ENCODE measurements at regions not wholly inside any gene's neighbourhood (a gene's known extent, or its start where the extent isn't known, plus 50 kb on each side); places are given as distances from the start of the nearest gene placed in this dataset.

GRCh38 chr1:87220993-87221392, 107.7 kb upstream of the LMO4 start:
- H3K27ac ChIP-seq (ENCODE audit: low read depth in 1 of 3, low read length in 2 of 3): no peak overlapping the region
- no peak for DNase-seq
- no peaks in the 10 kb centered on the region for H3K27me3 ChIP-seq (ENCODE audit: control insufficient read depth in 3 of 3, insufficient read depth in 3 of 3, low read length in 3 of 3)
- WGBS, 3 donors: 89 to 97% (median 93%) methylated on average over 1 of the region's 1 CpG
- H3K9me3 ChIP-seq (ENCODE audit: control insufficient read depth in 2 of 2, insufficient read depth in 1 of 2, low read depth in 1 of 2, low read length in 1 of 2): peaks cover 0 to 5% of the 10 kb centered on the region in 2 donors
- H3K36me3 ChIP-seq (ENCODE audit: control insufficient read depth in 3 of 3, insufficient read depth in 2 of 3, low read depth in 1 of 3, low read length in 3 of 3): no peaks in the 10 kb centered on the region
- no peak for FAIRE-seq
- peaks cover 0 to 1% (median 0%) of the 10 kb centered on the region in 3 donors for H3K4me1 ChIP-seq (ENCODE audit: control insufficient read depth in 3 of 3, insufficient read depth in 2 of 3, low read depth in 1 of 3, low read length in 2 of 3)
- no peak overlapping the region for H3K4me3 ChIP-seq (ENCODE audit: low read depth in 1 of 3, low read length in 3 of 3)

DNA sequence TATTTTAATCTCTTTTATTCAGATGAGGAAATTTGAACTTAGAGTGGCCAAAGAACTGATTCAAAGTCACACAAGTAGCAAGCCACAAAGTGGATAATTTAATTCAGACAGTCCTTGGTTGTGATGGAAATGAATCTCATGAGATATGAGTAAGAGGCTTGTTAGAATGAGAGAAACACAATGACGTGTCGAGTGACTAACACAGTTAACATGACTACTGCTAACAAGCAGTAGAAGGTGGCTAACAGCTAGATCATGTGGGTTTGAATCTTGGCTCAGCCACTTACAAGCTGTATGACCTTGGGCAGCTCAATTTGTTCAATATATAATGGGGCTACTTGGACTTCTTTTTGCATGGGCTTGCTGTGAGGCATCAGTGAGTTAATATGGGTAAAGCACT, 104.5 kb upstream of the LMO4 start:
- FAIRE-seq: no peak
- WGBS, 3 donors: 56 to 88% (median 79%) methylated on average over 2 of the region's 2 CpGs
- Histone ChIP-seq H3K9me3 (ENCODE audit: control insufficient read depth in 2 of 2, insufficient read depth in 1 of 2, low read depth in 1 of 2, low read length in 1 of 2) (no peaks in the 10 kb centered on the region), H3K36me3 (ENCODE audit: control insufficient read depth in 3 of 3, insufficient read depth in 2 of 3, low read depth in 1 of 3, low read length in 3 of 3) (no peaks in the 10 kb centered on the region), H3K27me3 (ENCODE audit: control insufficient read depth in 3 of 3, insufficient read depth in 3 of 3, low read length in 3 of 3) (no peaks in the 10 kb centered on the region), H3K4me3 (ENCODE audit: low read depth in 1 of 3, low read length in 3 of 3) (no peak overlapping the region), H3K4me1 (ENCODE audit: control insufficient read depth in 3 of 3, insufficient read depth in 2 of 3, low read depth in 1 of 3, low read length in 2 of 3) (peaks cover 0 to 4% (median 2%) of the 10 kb centered on the region in 3 donors), H3K27ac (ENCODE audit: low read depth in 1 of 3, low read length in 2 of 3) (no peak overlapping the region)
- no peak for DNase-seq

DNA sequence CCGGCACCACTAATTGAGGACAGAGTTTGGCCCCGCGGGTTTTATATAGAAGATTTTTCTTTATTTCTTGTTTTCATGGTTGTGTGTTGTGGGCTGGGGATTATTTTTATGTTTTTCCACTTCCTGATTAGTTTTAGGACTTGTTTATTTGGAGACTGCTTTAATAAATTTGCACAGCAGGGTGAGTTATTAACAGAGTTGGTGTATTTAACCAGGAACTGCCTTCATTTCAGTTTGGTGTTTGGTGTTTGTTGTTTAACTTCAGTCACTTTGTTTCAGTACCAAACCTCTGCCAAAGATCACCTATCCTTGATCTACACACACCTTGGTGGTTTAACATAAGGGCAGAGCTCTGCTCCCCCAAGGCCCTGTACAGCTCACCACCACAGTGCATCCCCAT, 103.5 kb upstream of the LMO4 start:
- no peak for FAIRE-seq

GRCh38 chr1:87226341-87226760, 102.3 kb upstream of the LMO4 start:
- no peak overlapping the region for H3K4me3 ChIP-seq (ENCODE audit: low read depth in 1 of 3, low read length in 3 of 3)
- no peaks in the 10 kb centered on the region for H3K36me3 ChIP-seq (ENCODE audit: control insufficient read depth in 3 of 3, insufficient read depth in 2 of 3, low read depth in 1 of 3, low read length in 3 of 3)
- peaks cover 0 to 4% (median 2%) of the 10 kb centered on the region in 3 donors for H3K4me1 ChIP-seq (ENCODE audit: control insufficient read depth in 3 of 3, insufficient read depth in 2 of 3, low read depth in 1 of 3, low read length in 2 of 3)
- H3K27me3 ChIP-seq (ENCODE audit: control insufficient read depth in 3 of 3, insufficient read depth in 3 of 3, low read length in 3 of 3): no peaks in the 10 kb centered on the region
- no peak for FAIRE-seq
- DNase-seq: peak; percentile 67 to 77
- 14 to 41% (median 31%) methylated on average over 8 of the region's 8 CpGs for WGBS, 3 donors
- peak overlapping the region in 1 of 3 donors; percentile 64 for H3K27ac ChIP-seq (ENCODE audit: low read depth in 1 of 3, low read length in 2 of 3)
- H3K9me3 ChIP-seq (ENCODE audit: control insufficient read depth in 2 of 2, insufficient read depth in 1 of 2, low read depth in 1 of 2, low read length in 1 of 2): no peaks in the 10 kb centered on the region

More for the DNA sequence above, 103.5 kb upstream of the LMO4 start:
- WGBS, 3 donors: 91 to 98% (median 97%) methylated on average over 3 of the region's 3 CpGs
- no peaks in the 10 kb centered on the region for H3K9me3 ChIP-seq (ENCODE audit: control insufficient read depth in 2 of 2, insufficient read depth in 1 of 2, low read depth in 1 of 2, low read length in 1 of 2)
- no peak overlapping the region for H3K27ac ChIP-seq (ENCODE audit: low read depth in 1 of 3, low read length in 2 of 3)
- no peaks in the 10 kb centered on the region for H3K36me3 ChIP-seq (ENCODE audit: control insufficient read depth in 3 of 3, insufficient read depth in 2 of 3, low read depth in 1 of 3, low read length in 3 of 3)
- no peak overlapping the region for H3K4me3 ChIP-seq (ENCODE audit: low read depth in 1 of 3, low read length in 3 of 3)
- no peak for DNase-seq
- H3K4me1 ChIP-seq (ENCODE audit: control insufficient read depth in 3 of 3, insufficient read depth in 2 of 3, low read depth in 1 of 3, low read length in 2 of 3): peaks cover 0 to 4% (median 2%) of the 10 kb centered on the region in 3 donors
- H3K27me3 ChIP-seq (ENCODE audit: control insufficient read depth in 3 of 3, insufficient read depth in 3 of 3, low read length in 3 of 3): no peaks in the 10 kb centered on the region

- Histone ChIP-seq H3K4me1 (ENCODE audit: control insufficient read depth in 3 of 3, insufficient read depth in 2 of 3, low read depth in 1 of 3, low read length in 2 of 3) (peaks cover 0 to 4% (median 2%) of the 10 kb centered on the region in 3 donors), H3K9me3 (ENCODE audit: control insufficient read depth in 2 of 2, insufficient read depth in 1 of 2, low read depth in 1 of 2, low read length in 1 of 2) (peaks cover 0 to 4% of the 10 kb centered on the region in 2 donors), H3K27me3 (ENCODE audit: control insufficient read depth in 3 of 3, insufficient read depth in 3 of 3, low read length in 3 of 3) (no peaks in the 10 kb centered on the region), H3K4me3 (ENCODE audit: low read depth in 1 of 3, low read length in 3 of 3) (no peak overlapping the region), H3K36me3 (ENCODE audit: control insufficient read depth in 3 of 3, insufficient read depth in 2 of 3, low read depth in 1 of 3, low read length in 3 of 3) (no peaks in the 10 kb centered on the region), H3K27ac (ENCODE audit: low read depth in 1 of 3, low read length in 2 of 3) (no peak overlapping the region)
- DNase-seq: no peak
- 76 to 89% (median 81%) methylated on average over 3 of the region's 3 CpGs for whole genome bisulfite sequencing, 3 donors
- no peak for FAIRE-seq
Observed at GRCh38 chr1:87227651-87228050, 101.0 kb upstream of the LMO4 start.

GRCh38 chr1:87230501-87230900, 98.2 kb upstream of the LMO4 start:
- FAIRE-seq: no peak
- H3K36me3 ChIP-seq (ENCODE audit: control insufficient read depth in 3 of 3, insufficient read depth in 2 of 3, low read depth in 1 of 3, low read length in 3 of 3): no peaks in the 10 kb centered on the region
- DNase-seq: no peak
- peaks cover 0 to 4% of the 10 kb centered on the region in 2 donors for H3K9me3 ChIP-seq (ENCODE audit: control insufficient read depth in 2 of 2, insufficient read depth in 1 of 2, low read depth in 1 of 2, low read length in 1 of 2)
- no peak overlapping the region for H3K27ac ChIP-seq (ENCODE audit: low read depth in 1 of 3, low read length in 2 of 3)
- peaks cover 0 to 5% (median 0%) of the 10 kb centered on the region in 3 donors for H3K27me3 ChIP-seq (ENCODE audit: control insufficient read depth in 3 of 3, insufficient read depth in 3 of 3, low read length in 3 of 3)
- no peak overlapping the region for H3K4me3 ChIP-seq (ENCODE audit: low read depth in 1 of 3, low read length in 3 of 3)
- H3K4me1 ChIP-seq (ENCODE audit: control insufficient read depth in 3 of 3, insufficient read depth in 2 of 3, low read depth in 1 of 3, low read length in 2 of 3): peaks cover 0 to 4% (median 2%) of the 10 kb centered on the region in 3 donors
- 72 to 85% (median 83%) methylated on average over 2 of the region's 2 CpGs for WGBS, 3 donors

DNA sequence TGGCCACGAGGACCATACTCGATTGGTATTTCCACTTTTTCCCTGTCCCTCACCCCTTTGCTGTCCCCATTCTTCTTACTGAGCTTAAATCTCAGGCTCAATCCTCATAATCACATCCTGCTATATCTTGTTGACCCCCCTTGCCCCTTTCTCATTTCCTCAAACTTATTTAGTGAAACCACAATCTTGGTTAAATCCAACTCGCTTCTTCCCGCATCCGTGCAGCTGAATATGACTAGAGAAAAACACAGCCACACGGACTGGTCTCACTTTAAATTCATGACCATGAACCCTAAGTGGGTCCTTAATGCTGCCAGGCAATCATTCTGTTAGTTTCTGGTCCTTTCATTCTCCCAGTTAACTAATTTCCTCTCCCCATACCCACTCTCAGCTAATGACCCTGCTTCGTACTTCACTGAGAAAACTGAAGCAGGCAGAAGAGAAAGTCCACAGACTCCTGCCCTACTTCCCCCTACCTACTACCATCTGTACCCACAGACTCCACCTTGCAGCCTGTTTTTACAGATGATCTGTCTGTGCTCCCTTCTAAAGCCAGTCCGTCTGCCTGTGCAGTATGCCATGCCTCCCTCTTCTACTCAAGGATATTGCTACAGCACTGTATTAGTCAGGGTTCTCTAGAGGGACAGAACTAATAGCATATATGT, 96.8 kb upstream of the LMO4 start:
- no peak for FAIRE-seq
- Histone ChIP-seq H3K27me3 (ENCODE audit: control insufficient read depth in 3 of 3, insufficient read depth in 3 of 3, low read length in 3 of 3) (peaks cover 0 to 5% (median 0%) of the 10 kb centered on the region in 3 donors), H3K4me1 (ENCODE audit: control insufficient read depth in 3 of 3, insufficient read depth in 2 of 3, low read depth in 1 of 3, low read length in 2 of 3) (no peaks in the 10 kb centered on the region), H3K9me3 (ENCODE audit: control insufficient read depth in 2 of 2, insufficient read depth in 1 of 2, low read depth in 1 of 2, low read length in 1 of 2) (peaks cover 0 to 4% of the 10 kb centered on the region in 2 donors), H3K4me3 (ENCODE audit: low read depth in 1 of 3, low read length in 3 of 3) (no peak overlapping the region), H3K27ac (ENCODE audit: low read depth in 1 of 3, low read length in 2 of 3) (no peak overlapping the region), H3K36me3 (ENCODE audit: control insufficient read depth in 3 of 3, insufficient read depth in 2 of 3, low read depth in 1 of 3, low read length in 3 of 3) (no peaks in the 10 kb centered on the region)
- no peak for DNase-seq
- WGBS, 3 donors: 72 to 86% (median 76%) methylated on average over 8 of the region's 8 CpGs

GRCh38 chr1:87236585-87236984, 92.1 kb upstream of the LMO4 start:
- peaks cover 0 to 5% (median 0%) of the 10 kb centered on the region in 3 donors for H3K27me3 ChIP-seq (ENCODE audit: control insufficient read depth in 3 of 3, insufficient read depth in 3 of 3, low read length in 3 of 3)
- no peak for DNase-seq
- no peak for FAIRE-seq
- H3K9me3 ChIP-seq (ENCODE audit: control insufficient read depth in 2 of 2, insufficient read depth in 1 of 2, low read depth in 1 of 2, low read length in 1 of 2): peaks cover 0 to 4% of the 10 kb centered on the region in 2 donors
- H3K36me3 ChIP-seq (ENCODE audit: control insufficient read depth in 3 of 3, insufficient read depth in 2 of 3, low read depth in 1 of 3, low read length in 3 of 3): no peaks in the 10 kb centered on the region
- no peak overlapping the region for H3K27ac ChIP-seq (ENCODE audit: low read depth in 1 of 3, low read length in 2 of 3)
- no peak overlapping the region for H3K4me3 ChIP-seq (ENCODE audit: low read depth in 1 of 3, low read length in 3 of 3)
- no peaks in the 10 kb centered on the region for H3K4me1 ChIP-seq (ENCODE audit: control insufficient read depth in 3 of 3, insufficient read depth in 2 of 3, low read depth in 1 of 3, low read length in 2 of 3)
- 70 to 90% (median 86%) methylated on average over 2 of the region's 2 CpGs for WGBS, 3 donors

All from small intestine (tissue), 7 donors.